ENCODE measurements at regions not wholly inside any gene's neighbourhood (a gene's known extent, or its start where the extent isn't known, plus 50 kb on each side); places are given as distances from the start of the nearest gene placed in this dataset.
"Not testable (repeated sequence)": the region's sequence is repeated elsewhere in the genome, so short reads cannot be mapped to it uniquely, and the experiment has no call there.

DNA sequence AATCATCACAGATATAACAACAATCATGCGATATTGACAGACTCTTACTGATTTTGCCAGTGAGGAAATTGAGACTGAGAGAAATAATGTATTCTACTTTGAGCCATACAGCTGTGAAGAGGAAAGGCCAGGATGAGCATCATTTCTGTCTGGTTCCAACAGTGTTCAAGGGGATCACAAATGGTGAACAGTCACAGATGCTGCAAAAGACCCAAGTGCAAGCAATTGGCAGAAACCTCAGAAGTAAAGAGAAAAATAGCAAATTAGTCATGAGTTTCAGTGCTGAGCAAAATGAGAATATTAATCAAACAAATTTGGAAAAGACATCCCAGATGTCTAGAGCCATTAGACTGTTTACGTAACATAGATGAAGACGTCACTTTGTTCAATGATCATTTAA is 114.1 kb downstream of the RAB38 start:
- DNase-seq (ENCODE audit: low read depth): no peak
- no peak overlapping the region for H3K4me3 ChIP-seq (ENCODE audit: low read depth, low read length)
- H3K27me3 ChIP-seq (ENCODE audit: control insufficient read depth, insufficient read depth, low read length): no peaks in the 10 kb centered on the region
- H3K36me3 ChIP-seq (ENCODE audit: control insufficient read depth, insufficient read depth, low read length): no peaks in the 10 kb centered on the region
- POLR2A ChIA-PET: no interaction called here
- CTCF ChIA-PET: no interaction called here
- TF ChIP-seq, protein P1, sequence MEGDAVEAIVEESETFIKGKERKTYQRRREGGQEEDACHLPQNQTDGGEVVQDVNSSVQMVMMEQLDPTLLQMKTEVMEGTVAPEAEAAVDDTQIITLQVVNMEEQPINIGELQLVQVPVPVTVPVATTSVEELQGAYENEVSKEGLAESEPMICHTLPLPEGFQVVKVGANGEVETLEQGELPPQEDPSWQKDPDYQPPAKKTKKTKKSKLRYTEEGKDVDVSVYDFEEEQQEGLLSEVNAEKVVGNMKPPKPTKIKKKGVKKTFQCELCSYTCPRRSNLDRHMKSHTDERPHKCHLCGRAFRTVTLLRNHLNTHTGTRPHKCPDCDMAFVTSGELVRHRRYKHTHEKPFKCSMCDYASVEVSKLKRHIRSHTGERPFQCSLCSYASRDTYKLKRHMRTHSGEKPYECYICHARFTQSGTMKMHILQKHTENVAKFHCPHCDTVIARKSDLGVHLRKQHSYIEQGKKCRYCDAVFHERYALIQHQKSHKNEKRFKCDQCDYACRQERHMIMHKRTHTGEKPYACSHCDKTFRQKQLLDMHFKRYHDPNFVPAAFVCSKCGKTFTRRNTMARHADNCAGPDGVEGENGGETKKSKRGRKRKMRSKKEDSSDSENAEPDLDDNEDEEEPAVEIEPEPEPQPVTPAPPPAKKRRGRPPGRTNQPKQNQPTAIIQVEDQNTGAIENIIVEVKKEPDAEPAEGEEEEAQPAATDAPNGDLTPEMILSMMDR (IDR thresholded peaks at IDR 0.05; ENCODE audit: insufficient read depth, low read depth, low read length): no peak

DNA sequence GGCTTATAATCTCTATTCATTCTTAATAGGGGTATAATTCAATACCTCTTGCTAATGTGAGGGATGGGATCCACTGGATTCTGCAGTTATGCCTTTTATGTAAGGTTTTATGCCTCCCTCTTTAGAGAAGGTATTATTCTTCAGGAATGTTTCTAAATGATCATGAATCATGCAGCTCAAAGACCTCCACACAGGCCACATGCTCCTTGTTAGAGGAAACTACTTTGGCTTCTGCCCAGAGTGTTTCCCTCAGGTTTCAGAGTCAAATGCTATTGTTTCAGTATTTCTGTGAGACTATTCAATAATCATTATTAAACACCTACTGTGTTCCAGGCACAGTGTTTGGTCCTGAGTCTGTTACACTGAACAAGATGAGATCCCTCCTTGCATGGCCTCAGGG is 115.9 kb downstream of the RAB38 start:
- Histone ChIP-seq H3K27me3 (ENCODE audit: control insufficient read depth, insufficient read depth, low read length) (no peaks in the 10 kb centered on the region), H3K4me3 (ENCODE audit: low read depth, low read length) (no peak overlapping the region), H3K36me3 (ENCODE audit: control insufficient read depth, insufficient read depth, low read length) (no peaks in the 10 kb centered on the region)
- TF ChIP-seq, protein P1 (IDR thresholded peaks at IDR 0.05; ENCODE audit: insufficient read depth, low read depth, low read length): no peak
- CTCF ChIA-PET: interaction anchor here (1.4 kb wide), 1 partner anchor 9 kb away, joined by 3 read pairs; no protein-coding TSS in a partner anchor
- POLR2A ChIA-PET: no interaction called here
- DNase-seq (ENCODE audit: low read depth): no peak

DNA sequence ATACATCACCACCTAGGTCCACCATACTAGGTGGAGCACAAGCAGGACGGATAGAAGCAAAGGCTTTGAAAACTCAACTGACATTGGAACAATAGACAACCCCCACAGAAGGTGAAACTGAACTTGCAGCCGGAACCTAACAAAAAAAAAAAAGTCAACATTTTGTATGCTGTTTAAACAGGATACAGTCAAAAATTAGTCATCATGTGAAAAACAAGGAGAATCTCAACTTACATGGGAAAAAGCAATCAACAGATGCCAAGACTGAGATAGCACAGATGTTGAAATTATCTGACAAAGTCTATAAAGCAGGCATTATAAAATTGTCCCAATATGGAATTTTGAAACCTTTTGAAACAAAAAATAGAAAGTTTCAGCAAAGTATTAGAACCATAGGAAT is 123.8 kb downstream of the RAB38 start:
- H3K36me3 ChIP-seq (ENCODE audit: control insufficient read depth, insufficient read depth, low read length): no peaks in the 10 kb centered on the region
- peak; percentile 9 for DNase-seq (ENCODE audit: low read depth)
- H3K4me3 ChIP-seq (ENCODE audit: low read depth, low read length): no peak overlapping the region
- TF ChIP-seq, protein P1 (IDR thresholded peaks at IDR 0.05; ENCODE audit: insufficient read depth, low read depth, low read length): no peak
- no peaks in the 10 kb centered on the region for H3K27me3 ChIP-seq (ENCODE audit: control insufficient read depth, insufficient read depth, low read length)
- CTCF ChIA-PET: no interaction called here
- POLR2A ChIA-PET: no interaction called here

DNA sequence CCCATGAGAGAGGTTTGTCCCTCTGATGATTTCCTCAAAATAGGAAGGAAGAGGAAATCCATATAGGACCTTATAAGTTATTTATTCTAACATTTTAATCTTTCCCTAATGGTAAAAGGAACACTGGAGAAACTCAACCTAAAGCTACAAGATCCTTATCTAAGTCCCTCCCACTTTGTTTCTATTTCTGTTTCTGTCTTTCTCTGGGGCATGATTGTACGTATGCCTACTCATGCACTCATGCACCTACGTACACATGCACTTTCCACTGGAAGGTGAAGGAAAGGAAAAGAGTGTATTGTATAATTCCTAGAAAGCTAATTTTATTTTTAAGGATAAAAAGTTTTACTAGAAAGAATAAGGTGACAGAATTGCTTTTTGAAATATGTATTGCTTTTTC is 125.0 kb downstream of the RAB38 start:
- H3K27me3 ChIP-seq (ENCODE audit: control insufficient read depth, insufficient read depth, low read length): no peaks in the 10 kb centered on the region
- no peak for DNase-seq (ENCODE audit: low read depth)
- CTCF ChIA-PET: interaction anchor here (0.8 to 1.4 kb wide), 2 partner anchors 10 to 18 kb away, joined by 3 read pairs; no protein-coding TSS in a partner anchor
- H3K4me3 ChIP-seq (ENCODE audit: low read depth, low read length): no peak overlapping the region
- POLR2A ChIA-PET: no interaction called here
- TF ChIP-seq, protein P1 (IDR thresholded peaks at IDR 0.05; ENCODE audit: insufficient read depth, low read depth, low read length): no peak
- H3K36me3 ChIP-seq (ENCODE audit: control insufficient read depth, insufficient read depth, low read length): no peaks in the 10 kb centered on the region

DNA sequence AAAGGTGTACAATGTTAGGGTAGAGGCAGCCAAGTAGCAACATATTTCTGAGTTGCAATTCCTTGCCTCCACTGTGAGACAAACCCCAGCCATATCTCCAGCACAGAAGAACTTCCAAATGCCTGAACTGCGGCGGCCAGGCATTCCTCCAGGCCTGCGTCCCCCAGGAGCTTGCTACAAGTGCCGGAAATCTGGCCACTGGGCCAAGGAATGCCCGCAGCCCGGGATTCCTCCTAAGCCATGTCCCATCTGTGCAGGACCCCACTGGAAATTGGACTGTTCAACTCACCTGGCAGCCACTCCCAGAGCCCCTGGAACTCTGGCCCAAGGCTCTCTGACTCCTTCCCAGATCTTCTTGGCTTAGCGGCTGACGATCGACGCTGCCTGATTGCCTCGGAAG is 130.0 kb downstream of the RAB38 start:
- H3K4me3 ChIP-seq (ENCODE audit: low read depth, low read length); POLR2A ChIA-PET; DNase-seq (ENCODE audit: low read depth); CTCF ChIA-PET; H3K27me3 ChIP-seq (ENCODE audit: control insufficient read depth, insufficient read depth, low read length); H3K36me3 ChIP-seq (ENCODE audit: control insufficient read depth, insufficient read depth, low read length): not testable (repeated sequence)

DNA sequence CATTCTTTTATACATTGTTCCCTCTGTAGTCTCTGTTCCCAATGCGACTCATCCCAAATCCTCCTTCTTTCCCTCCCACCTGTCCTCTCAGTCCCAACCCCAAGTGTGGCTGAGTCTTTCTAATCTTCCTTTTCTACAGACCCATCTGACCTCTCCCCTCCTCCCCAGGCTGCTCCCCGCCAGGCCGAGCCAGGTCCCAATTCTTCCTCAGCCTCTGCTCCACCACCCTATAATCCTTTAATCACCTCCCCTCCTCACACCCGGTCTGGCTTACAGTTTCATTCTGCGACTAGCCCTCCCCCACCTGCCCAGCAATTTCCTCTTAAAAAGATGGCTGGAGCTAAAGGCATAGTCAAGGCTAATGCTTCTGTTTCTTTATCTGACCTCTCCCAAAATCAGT is 130.6 kb downstream of the RAB38 start:
- H3K4me3 ChIP-seq (ENCODE audit: low read depth, low read length); H3K36me3 ChIP-seq (ENCODE audit: control insufficient read depth, insufficient read depth, low read length); POLR2A ChIA-PET; DNase-seq (ENCODE audit: low read depth); H3K27me3 ChIP-seq (ENCODE audit: control insufficient read depth, insufficient read depth, low read length); CTCF ChIA-PET: not testable (repeated sequence)
